HCT116 (cell line): ENCODE measurements at regions not wholly inside any gene's neighbourhood (a gene's known extent, or its start where the extent isn't known, plus 50 kb on each side); places are given as distances from the start of the nearest gene placed in this dataset.

Experiments used
- ATAC-seq: fragments of 200-7000 bp; cut with Tn5 transposase; 2 replicates; pipeline ENCODE4 v1.9.1; 2020; ENCODE audit warnings: mild to moderate bottlenecking, moderate library complexity
- BruUV-seq: library from RNA; stranded (reverse); fragments of 400-500 nt; replicated peaks from 2 replicates; lab custom pipeline; 2021; lab: Mats Ljungman, UMichigan
- CTCF ChIA-PET: fragments of 300-600 bp; sonication (Branson Sonifier 250); formaldehyde crosslinking; loops from one replicate; lab custom pipeline; 2021; ENCODE audit warnings: antibody characterized with exemption; lab: Charles Lee
- POLR2A ChIA-PET: fragments of 300-600, 350-600 bp; sonication (Branson Sonifier 250); formaldehyde crosslinking; loops from one replicate; lab custom pipeline; 2021; ENCODE audit warnings: antibody characterized with exemption; lab: Charles Lee
- RAD21 ChIA-PET, 2 experiments: fragments of 300-600 bp; sonication (Branson Sonifier 250); formaldehyde crosslinking; loops; one replicate each; lab custom pipeline; 2023; ENCODE audit warnings: low total read pairs in 2 of 2; ENCODE audit not compliant: uncharacterized antibody in 2 of 2, unreplicated experiment in 2 of 2, low non-redundant PET in 1 of 2; lab: Charles Lee
- DNase-seq: peaks from one replicate; pipeline ENCODE4 v3.0.0-alpha.2; 2010; ENCODE audit warnings: low read depth, low spot score
- H2AFZ ChIP-seq: fragments of 200-600 bp; shearing (Covaris generic), sonication (generic); 2 replicates; pipeline ENCODE4 v1.6.1; 2017; ENCODE audit warnings: low read depth, mixed run types, mixed read lengths, antibody characterized with exemption, low read length; ENCODE audit not compliant: poor library complexity, severe bottlenecking
- H3K27ac ChIP-seq: 2 replicates; pipeline ENCODE4 v1.5.1; 2012; ENCODE audit warnings: low read depth, low read length
- H3K27me3 ChIP-seq: fragments of 200-600 bp; sonication (generic); 2 replicates; pipeline ENCODE4 v1.6.1; 2016; ENCODE audit warnings: mixed run types, low read length, mixed read lengths; ENCODE audit not compliant: insufficient read depth
- H3K36me3 ChIP-seq, 2 experiments: fragments of 200-500 bp in 1 of 2; fragments of 200-600 bp in 1 of 2; sonication (Bioruptor generic) in 1 of 2; sonication (generic) in 1 of 2; 2 replicates each; pipeline versions ENCODE4 v1.5.1 to v1.6.1; 2014 to 2016; ENCODE audit warnings: low read length in 2 of 2, inconsistent platforms in 1 of 2, mixed read lengths in 1 of 2, mixed run types in 1 of 2; ENCODE audit not compliant: insufficient read depth in 2 of 2, control insufficient read depth in 1 of 2
- H3K4me1 ChIP-seq, 2 experiments: fragments of 200-600 bp in 1 of 2; sonication (generic) in 1 of 2; 2 replicates each; pipeline versions ENCODE4 v1.5.1 to v1.6.1; 2012 to 2017; ENCODE audit warnings: low read length in 2 of 2, inconsistent platforms in 1 of 2, mild to moderate bottlenecking in 1 of 2, mixed read lengths in 1 of 2, mixed run types in 1 of 2, moderate library complexity in 1 of 2; ENCODE audit not compliant: insufficient read depth in 2 of 2, control insufficient read depth in 1 of 2
- H3K4me2 ChIP-seq: fragments of 200-600 bp; sonication (generic); 2 replicates; pipeline ENCODE4 v1.6.1; 2017; ENCODE audit warnings: mixed run types, low read length, mixed read lengths
- H3K4me3 ChIP-seq, 2 experiments: fragments of 200-600 bp in 1 of 2; sonication (generic) in 1 of 2; replicated peaks in 1 of 2; 2 replicates each; pipeline ENCODE4 v1.5.1; 2011 to 2016; ENCODE audit warnings: low read length in 2 of 2, control low read depth in 1 of 2, low read depth in 1 of 2, mild to moderate bottlenecking in 1 of 2, mixed read lengths in 1 of 2, mixed run types in 1 of 2
- H3K79me2 ChIP-seq: fragments of 200-600 bp; sonication (generic); 2 replicates; pipeline ENCODE4 v1.6.1; 2017; ENCODE audit warnings: mild to moderate bottlenecking, mixed run types, low read length, moderate library complexity, mixed read lengths; ENCODE audit not compliant: insufficient read depth
- H3K9ac ChIP-seq: fragments of 200-600 bp; sonication (generic); 2 replicates; pipeline ENCODE4 v1.6.1; 2016; ENCODE audit warnings: low read length, mixed read lengths
- H3K9me2 ChIP-seq: fragments of 200-600 bp; sonication (generic), shearing (Covaris generic); 2 replicates; pipeline ENCODE4 v1.6.1; 2017; ENCODE audit warnings: mixed run types, mild to moderate bottlenecking, moderate library complexity; ENCODE audit not compliant: insufficient read depth
- H3K9me3 ChIP-seq, 2 experiments: fragments of 200-500 bp in 1 of 2; fragments of 200-600 bp in 1 of 2; sonication (Bioruptor generic) in 1 of 2; sonication (generic) in 1 of 2; 2 replicates each; pipeline ENCODE4 v1.6.1; 2014 to 2017; ENCODE audit warnings: low read length in 2 of 2, mixed read lengths in 2 of 2, inconsistent platforms in 1 of 2, low read depth in 1 of 2, mild to moderate bottlenecking in 1 of 2, mixed run types in 1 of 2, moderate library complexity in 1 of 2; ENCODE audit not compliant: control insufficient read depth in 1 of 2, insufficient read depth in 1 of 2
- H4K20me1 ChIP-seq: fragments of 200-600 bp; sonication (generic), shearing (Covaris generic); 2 replicates; pipeline ENCODE4 v1.6.1; 2017; ENCODE audit warnings: mixed run types, mild to moderate bottlenecking, moderate library complexity; ENCODE audit not compliant: insufficient read depth
- CBX3 ChIP-seq: IDR thresholded peaks from 2 replicates; pipeline ENCODE4 v1.6.1; 2012; ENCODE audit warnings: low read depth
- CEBPB ChIP-seq: IDR thresholded peaks from 2 replicates; pipeline ENCODE4 v1.6.1; 2012; ENCODE audit warnings: low read depth
- EGR1 ChIP-seq: IDR thresholded peaks from 2 replicates; pipeline ENCODE4 v1.6.1; 2012; ENCODE audit warnings: low read depth
- ELF1 ChIP-seq: IDR thresholded peaks from 2 replicates; pipeline ENCODE4 v1.6.1; 2012; ENCODE audit warnings: low read depth, borderline replicate concordance
- EZH2 ChIP-seq: fragments of 200-600 bp; sonication (generic); IDR thresholded peaks from 2 replicates; pipeline ENCODE4 v1.6.1; 2017; ENCODE audit warnings: antibody characterized with exemption, mixed run types
- FOSL1 ChIP-seq: IDR thresholded peaks from 2 replicates; pipeline ENCODE4 v1.6.1; 2012; ENCODE audit warnings: low read depth
- JUND ChIP-seq: IDR thresholded peaks from 2 replicates; pipeline ENCODE4 v1.6.1; 2012
- POLR2AphosphoS5 ChIP-seq: IDR thresholded peaks from 2 replicates; pipeline ENCODE4 v1.6.1; 2011; ENCODE audit warnings: mild to moderate bottlenecking, low read depth, low read length, moderate library complexity
- RAD21 ChIP-seq: IDR thresholded peaks from 2 replicates; pipeline ENCODE4 v1.6.1; 2012; ENCODE audit warnings: low read depth, mild to moderate bottlenecking
- SIN3A ChIP-seq: IDR thresholded peaks from 2 replicates; pipeline ENCODE4 v1.6.1; 2012; ENCODE audit warnings: low read depth
- SP1 ChIP-seq: IDR thresholded peaks from 2 replicates; pipeline ENCODE4 v1.6.1; 2012; ENCODE audit warnings: low read depth
- TCF7L2 ChIP-seq: IDR thresholded peaks from 2 replicates; pipeline ENCODE4 v1.7.0; 2011; ENCODE audit warnings: borderline replicate concordance, inconsistent platforms; ENCODE audit not compliant: insufficient read depth, insufficient read length; ENCODE audit errors: extremely low read depth
- YY1 ChIP-seq: IDR thresholded peaks from 2 replicates; pipeline ENCODE4 v1.6.1; 2011; ENCODE audit warnings: low read length, low read depth, moderate library complexity, mild to moderate bottlenecking; ENCODE audit not compliant: insufficient replicate concordance; ENCODE audit errors: extremely low read depth
- ZFX ChIP-seq: fragments of 450-650 bp; IDR thresholded peaks from 2 replicates; pipeline ENCODE4 v1.6.1; 2017
- ZNF274 ChIP-seq: fragments of 200-500 bp; sonication (Bioruptor generic); IDR thresholded peaks from 2 replicates; pipeline ENCODE4 v1.6.1; 2014; ENCODE audit warnings: mild to moderate bottlenecking, low read depth, low read length, inconsistent platforms
- intact Hi-C: fragments of 100-400 bp; cut with micrococcal nuclease; formaldehyde crosslinking; loops from 2 replicates; pipeline ENCODE4 v1.10.0; 2022
- TF ChIP-seq, protein P1 (sequence below), 3 experiments: fragments of 200-600 bp in 1 of 3; sonication (generic) in 1 of 3; IDR thresholded peaks in 2 of 3; conservative IDR thresholded peaks in 1 of 3; 2 replicates each; pipeline ENCODE4 v1.5.1; 2012 to 2017; ENCODE audit warnings: low read depth in 2 of 3, low read length in 2 of 3, antibody characterized with exemption in 1 of 3, borderline replicate concordance in 1 of 3, control low read depth in 1 of 3, mild to moderate bottlenecking in 1 of 3, mixed read lengths in 1 of 3, mixed run types in 1 of 3, moderate library complexity in 1 of 3; ENCODE audit not compliant: insufficient read depth in 1 of 3
- TF ChIP-seq, protein P2 (sequence below): IDR thresholded peaks from 2 replicates; pipeline ENCODE4 v1.6.1; 2011; ENCODE audit warnings: mild to moderate bottlenecking, low read length, moderate library complexity; ENCODE audit not compliant: insufficient replicate concordance; ENCODE audit errors: extremely low read depth
- TF ChIP-seq, protein P3 (sequence below): IDR thresholded peaks from 2 replicates; pipeline ENCODE4 v1.6.1; 2012
- TF ChIP-seq, protein P4 (sequence below): IDR thresholded peaks from 2 replicates; pipeline ENCODE4 v1.6.1; 2012
- TF ChIP-seq, protein P5 (sequence below): IDR thresholded peaks from 2 replicates; pipeline ENCODE4 v1.6.1; 2012; ENCODE audit warnings: low read depth

DNA sequence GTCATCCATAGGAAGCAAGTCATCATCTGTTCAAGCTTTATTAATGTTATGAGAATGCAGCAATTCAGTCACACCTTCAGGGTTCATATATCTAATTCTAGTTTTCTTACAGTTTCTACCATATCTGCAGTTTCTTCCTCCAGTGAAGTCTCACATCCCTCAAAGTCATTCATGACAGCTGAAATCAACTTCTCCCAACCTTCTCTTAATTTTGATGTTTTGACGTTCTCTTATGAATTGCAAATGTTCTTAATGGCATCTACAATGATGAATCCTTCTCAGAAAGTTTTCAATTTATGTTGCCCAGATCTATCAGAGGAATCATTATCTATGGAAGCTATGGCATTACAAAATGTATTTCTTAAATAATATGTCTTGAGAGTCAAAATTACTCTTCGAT is 210.4 kb upstream of the ZBTB20 start:
- CTCF ChIA-PET, result no interaction called here
- intact Hi-C loops, result no loop called here
- no peaks in the 10 kb centered on the region for H4K20me1 ChIP-seq
- H3K27ac ChIP-seq, result no peak overlapping the region
- POLR2A ChIA-PET, result no interaction called here
- no peak overlapping the region for H3K4me3 ChIP-seq
- ATAC-seq (no peak), DNase-seq (no peak)
- no peak overlapping the region for H3K4me2 ChIP-seq
- H3K9me2 ChIP-seq, result no peaks in the 10 kb centered on the region
- H3K9me3 ChIP-seq, result no peaks in the 10 kb centered on the region
- H3K4me1 ChIP-seq, result no peaks in the 10 kb centered on the region
- H3K9ac ChIP-seq, result no peak overlapping the region
- TF ChIP-seq POLR2AphosphoS5, result no peak
- TF ChIP-seq ELF1, result no peak
- no peak for TF ChIP-seq YY1
- TF ChIP-seq SP1, result no peak
- no peak for TF ChIP-seq ZFX
- TF ChIP-seq, protein P1, sequence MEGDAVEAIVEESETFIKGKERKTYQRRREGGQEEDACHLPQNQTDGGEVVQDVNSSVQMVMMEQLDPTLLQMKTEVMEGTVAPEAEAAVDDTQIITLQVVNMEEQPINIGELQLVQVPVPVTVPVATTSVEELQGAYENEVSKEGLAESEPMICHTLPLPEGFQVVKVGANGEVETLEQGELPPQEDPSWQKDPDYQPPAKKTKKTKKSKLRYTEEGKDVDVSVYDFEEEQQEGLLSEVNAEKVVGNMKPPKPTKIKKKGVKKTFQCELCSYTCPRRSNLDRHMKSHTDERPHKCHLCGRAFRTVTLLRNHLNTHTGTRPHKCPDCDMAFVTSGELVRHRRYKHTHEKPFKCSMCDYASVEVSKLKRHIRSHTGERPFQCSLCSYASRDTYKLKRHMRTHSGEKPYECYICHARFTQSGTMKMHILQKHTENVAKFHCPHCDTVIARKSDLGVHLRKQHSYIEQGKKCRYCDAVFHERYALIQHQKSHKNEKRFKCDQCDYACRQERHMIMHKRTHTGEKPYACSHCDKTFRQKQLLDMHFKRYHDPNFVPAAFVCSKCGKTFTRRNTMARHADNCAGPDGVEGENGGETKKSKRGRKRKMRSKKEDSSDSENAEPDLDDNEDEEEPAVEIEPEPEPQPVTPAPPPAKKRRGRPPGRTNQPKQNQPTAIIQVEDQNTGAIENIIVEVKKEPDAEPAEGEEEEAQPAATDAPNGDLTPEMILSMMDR (IDR thresholded peaks at IDR 0.05 in 2 of 3, conservative IDR thresholded peaks at IDR 0.05 in 1 of 3; ENCODE audit: borderline replicate concordance in 1 of 3, insufficient read depth in 1 of 3, low read depth in 2 of 3, low read length in 2 of 3), result no peak
- TF ChIP-seq, protein P2, sequence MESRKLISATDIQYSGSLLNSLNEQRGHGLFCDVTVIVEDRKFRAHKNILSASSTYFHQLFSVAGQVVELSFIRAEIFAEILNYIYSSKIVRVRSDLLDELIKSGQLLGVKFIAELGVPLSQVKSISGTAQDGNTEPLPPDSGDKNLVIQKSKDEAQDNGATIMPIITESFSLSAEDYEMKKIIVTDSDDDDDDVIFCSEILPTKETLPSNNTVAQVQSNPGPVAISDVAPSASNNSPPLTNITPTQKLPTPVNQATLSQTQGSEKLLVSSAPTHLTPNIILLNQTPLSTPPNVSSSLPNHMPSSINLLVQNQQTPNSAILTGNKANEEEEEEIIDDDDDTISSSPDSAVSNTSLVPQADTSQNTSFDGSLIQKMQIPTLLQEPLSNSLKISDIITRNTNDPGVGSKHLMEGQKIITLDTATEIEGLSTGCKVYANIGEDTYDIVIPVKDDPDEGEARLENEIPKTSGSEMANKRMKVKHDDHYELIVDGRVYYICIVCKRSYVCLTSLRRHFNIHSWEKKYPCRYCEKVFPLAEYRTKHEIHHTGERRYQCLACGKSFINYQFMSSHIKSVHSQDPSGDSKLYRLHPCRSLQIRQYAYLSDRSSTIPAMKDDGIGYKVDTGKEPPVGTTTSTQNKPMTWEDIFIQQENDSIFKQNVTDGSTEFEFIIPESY, result no peak
- TF ChIP-seq, protein P3, sequence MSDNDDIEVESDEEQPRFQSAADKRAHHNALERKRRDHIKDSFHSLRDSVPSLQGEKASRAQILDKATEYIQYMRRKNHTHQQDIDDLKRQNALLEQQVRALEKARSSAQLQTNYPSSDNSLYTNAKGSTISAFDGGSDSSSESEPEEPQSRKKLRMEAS, result no peak
- no peak for TF ChIP-seq RAD21
- TF ChIP-seq CEBPB, result no peak
- no peak for TF ChIP-seq EZH2
- TF ChIP-seq CBX3, result no peak
- TF ChIP-seq SIN3A, result no peak
- TF ChIP-seq FOSL1, result no peak
- TF ChIP-seq TCF7L2, result no peak
- TF ChIP-seq JUND, result no peak
- TF ChIP-seq ZNF274, result no peak
- no peak for TF ChIP-seq EGR1
- TF ChIP-seq, protein P4, sequence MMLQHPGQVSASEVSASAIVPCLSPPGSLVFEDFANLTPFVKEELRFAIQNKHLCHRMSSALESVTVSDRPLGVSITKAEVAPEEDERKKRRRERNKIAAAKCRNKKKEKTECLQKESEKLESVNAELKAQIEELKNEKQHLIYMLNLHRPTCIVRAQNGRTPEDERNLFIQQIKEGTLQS, result no peak
- TF ChIP-seq, protein P5, sequence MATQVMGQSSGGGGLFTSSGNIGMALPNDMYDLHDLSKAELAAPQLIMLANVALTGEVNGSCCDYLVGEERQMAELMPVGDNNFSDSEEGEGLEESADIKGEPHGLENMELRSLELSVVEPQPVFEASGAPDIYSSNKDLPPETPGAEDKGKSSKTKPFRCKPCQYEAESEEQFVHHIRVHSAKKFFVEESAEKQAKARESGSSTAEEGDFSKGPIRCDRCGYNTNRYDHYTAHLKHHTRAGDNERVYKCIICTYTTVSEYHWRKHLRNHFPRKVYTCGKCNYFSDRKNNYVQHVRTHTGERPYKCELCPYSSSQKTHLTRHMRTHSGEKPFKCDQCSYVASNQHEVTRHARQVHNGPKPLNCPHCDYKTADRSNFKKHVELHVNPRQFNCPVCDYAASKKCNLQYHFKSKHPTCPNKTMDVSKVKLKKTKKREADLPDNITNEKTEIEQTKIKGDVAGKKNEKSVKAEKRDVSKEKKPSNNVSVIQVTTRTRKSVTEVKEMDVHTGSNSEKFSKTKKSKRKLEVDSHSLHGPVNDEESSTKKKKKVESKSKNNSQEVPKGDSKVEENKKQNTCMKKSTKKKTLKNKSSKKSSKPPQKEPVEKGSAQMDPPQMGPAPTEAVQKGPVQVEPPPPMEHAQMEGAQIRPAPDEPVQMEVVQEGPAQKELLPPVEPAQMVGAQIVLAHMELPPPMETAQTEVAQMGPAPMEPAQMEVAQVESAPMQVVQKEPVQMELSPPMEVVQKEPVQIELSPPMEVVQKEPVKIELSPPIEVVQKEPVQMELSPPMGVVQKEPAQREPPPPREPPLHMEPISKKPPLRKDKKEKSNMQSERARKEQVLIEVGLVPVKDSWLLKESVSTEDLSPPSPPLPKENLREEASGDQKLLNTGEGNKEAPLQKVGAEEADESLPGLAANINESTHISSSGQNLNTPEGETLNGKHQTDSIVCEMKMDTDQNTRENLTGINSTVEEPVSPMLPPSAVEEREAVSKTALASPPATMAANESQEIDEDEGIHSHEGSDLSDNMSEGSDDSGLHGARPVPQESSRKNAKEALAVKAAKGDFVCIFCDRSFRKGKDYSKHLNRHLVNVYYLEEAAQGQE, result no peak
- no peaks in the 10 kb centered on the region for H3K27me3 ChIP-seq
- H3K79me2 ChIP-seq, result no peaks in the 10 kb centered on the region
- H2AFZ ChIP-seq, result no peak overlapping the region
- H3K36me3 ChIP-seq, result no peaks in the 10 kb centered on the region
- RAD21 ChIA-PET, result no interaction called here
- no TSS peak for BruUV-seq
